BE2C (cell line): ENCODE measurements at regions not wholly inside any gene's neighbourhood (a gene's known extent, or its start where the extent isn't known, plus 50 kb on each side); places are given as distances from the start of the nearest gene placed in this dataset.

Source experiments
- DNase-seq: peaks from one replicate; pipeline ENCODE4 v3.0.0-alpha.2; 2020
- H3K27me3 ChIP-seq: fragments of 250-450 bp; sonication (Bioruptor Pico); 2 replicates; pipeline ENCODE4 v1.5.1; 2020; ENCODE audit warnings: mild to moderate bottlenecking
- H3K36me3 ChIP-seq: fragments of 250-450 bp; sonication (Bioruptor Pico); 2 replicates; pipeline ENCODE4 v1.5.1; 2020; ENCODE audit warnings: mild to moderate bottlenecking
- H3K4me1 ChIP-seq: fragments of 250-450 bp; sonication (Bioruptor Pico); 2 replicates; pipeline ENCODE4 v1.5.1; 2020
- H3K4me3 ChIP-seq: 2 replicates; pipeline ENCODE4 v1.5.1; 2011; ENCODE audit warnings: low read depth, low read length
- H3K9me3 ChIP-seq: fragments of 250-450 bp; sonication (Bioruptor Pico); 2 replicates; pipeline ENCODE4 v1.5.1; 2020
- CTCF ChIP-seq: IDR thresholded peaks from 2 replicates; pipeline ENCODE4 v1.5.1; 2012; ENCODE audit warnings: mild to moderate bottlenecking, low read depth, low read length

- DNase-seq, result no peak
- Histone ChIP-seq H3K36me3 (no peaks in the 10 kb centered on the region; the same call in 1 of the 2 replicates), H3K4me3 (no peak overlapping the region), H3K9me3 (no peaks in the 10 kb centered on the region), H3K27me3 (no peaks in the 10 kb centered on the region), H3K4me1 (peaks cover 31% of the 10 kb centered on the region)
- no peak for TF ChIP-seq CTCF
These were observed 104.1 kb upstream of the GSE1 start for GRCh38 chr16:85508993-85509392.

GRCh38 chr16:85510041-85510659 is 103.0 kb upstream of the GSE1 start:
- Histone ChIP-seq H3K27me3 (no peaks in the 10 kb centered on the region), H3K9me3 (no peaks in the 10 kb centered on the region), H3K4me1 (peaks cover 43% of the 10 kb centered on the region), H3K4me3 (no peak overlapping the region), H3K36me3 (no peaks in the 10 kb centered on the region; the same call in 1 of the 2 replicates)
- DNase-seq, result no peak
- no peak for TF ChIP-seq CTCF

GRCh38 chr16:85511938-85512807 is 100.9 kb upstream of the GSE1 start:
- H3K4me3 ChIP-seq, result no peak overlapping the region
- no peaks in the 10 kb centered on the region; the same call in 1 of the 2 replicates for H3K36me3 ChIP-seq
- no peaks in the 10 kb centered on the region for H3K9me3 ChIP-seq
- peaks cover 47% of the 10 kb centered on the region for H3K4me1 ChIP-seq
- H3K27me3 ChIP-seq, result no peaks in the 10 kb centered on the region
- TF ChIP-seq CTCF, result no peak
- no peak for DNase-seq

GRCh38 chr16:85512808-85513115 is 100.4 kb upstream of the GSE1 start:
- Histone ChIP-seq H3K27me3 (no peaks in the 10 kb centered on the region), H3K4me3 (no peak overlapping the region), H3K9me3 (no peaks in the 10 kb centered on the region), H3K4me1 (peaks cover 52% of the 10 kb centered on the region), H3K36me3 (no peaks in the 10 kb centered on the region)
- TF ChIP-seq CTCF, result no peak
- no peak for DNase-seq

- H3K36me3 ChIP-seq, result no peaks in the 10 kb centered on the region
- H3K4me3 ChIP-seq, result no peak overlapping the region
- peaks cover 56% of the 10 kb centered on the region for H3K4me1 ChIP-seq
- no peak for DNase-seq
- no peak for TF ChIP-seq CTCF
- no peaks in the 10 kb centered on the region for H3K27me3 ChIP-seq
- H3K9me3 ChIP-seq, result no peaks in the 10 kb centered on the region
These were observed 99.9 kb upstream of the GSE1 start for GRCh38 chr16:85513180-85513579.

- no peak overlapping the region for H3K4me3 ChIP-seq
- no peak for TF ChIP-seq CTCF
- H3K9me3 ChIP-seq, result no peaks in the 10 kb centered on the region
- no peaks in the 10 kb centered on the region for H3K36me3 ChIP-seq
- H3K4me1 ChIP-seq, result peaks cover 56% of the 10 kb centered on the region
- no peak for DNase-seq
- no peaks in the 10 kb centered on the region for H3K27me3 ChIP-seq
These were observed 99.5 kb upstream of the GSE1 start for GRCh38 chr16:85513649-85514048.
